H1 (cell line): ENCODE measurements at regions not wholly inside any gene's neighbourhood (a gene's known extent, or its start where the extent isn't known, plus 50 kb on each side); places are given as distances from the start of the nearest gene placed in this dataset.

ENCODE experiments used
- BCL11A ChIP-seq, 2 experiments: IDR thresholded peaks; one replicate each; pipeline ENCODE4 v1.6.1; 2011; ENCODE audit warnings: low read depth in 2 of 2, low read length in 2 of 2, mild to moderate bottlenecking in 2 of 2
- CHD7 ChIP-seq: fragments of 300-600 bp; sonication (generic); IDR thresholded peaks from 2 replicates; pipeline ENCODE4 v1.7.1; 2012; ENCODE audit warnings: low read length, moderate library complexity, mild to moderate bottlenecking, inconsistent platforms; ENCODE audit not compliant: insufficient replicate concordance
- CTBP2 ChIP-seq: IDR thresholded peaks from 2 replicates; pipeline ENCODE4 v1.7.0; 2011; ENCODE audit warnings: borderline replicate concordance, mild to moderate bottlenecking, moderate library complexity, mixed read lengths, low read length; ENCODE audit not compliant: insufficient read depth, insufficient read length
- EP300 ChIP-seq, 2 experiments: IDR thresholded peaks; 1 replicate in 1 of 2; 2 replicates in 1 of 2; pipeline ENCODE4 v1.6.1; 2011 to 2012; ENCODE audit warnings: low read depth in 2 of 2, low read length in 2 of 2, mild to moderate bottlenecking in 2 of 2, borderline replicate concordance in 1 of 2, inconsistent platforms in 1 of 2, moderate library complexity in 1 of 2
- HDAC6 ChIP-seq: IDR thresholded peaks from one replicate; pipeline ENCODE4 v1.7.1; 2012; ENCODE audit warnings: low read depth, mild to moderate bottlenecking, inconsistent platforms, low read length, moderate library complexity
- NANOG ChIP-seq: IDR thresholded peaks from 2 replicates; pipeline ENCODE4 v1.6.1; 2011; ENCODE audit warnings: low read length, low read depth, mild to moderate bottlenecking, inconsistent platforms; ENCODE audit not compliant: insufficient read depth, poor library complexity, severe bottlenecking
- RBBP5 ChIP-seq: IDR thresholded peaks from 2 replicates; pipeline ENCODE4 v1.7.1; 2012; ENCODE audit warnings: low read depth, mild to moderate bottlenecking, inconsistent platforms, low read length, moderate library complexity, borderline replicate concordance
- SAP30 ChIP-seq: fragments of 300-600 bp; sonication (generic); IDR thresholded peaks from 2 replicates; pipeline ENCODE4 v1.7.1; 2012; ENCODE audit warnings: low read length, moderate library complexity, mild to moderate bottlenecking, inconsistent platforms; ENCODE audit not compliant: insufficient read depth, insufficient replicate concordance
- SUZ12 ChIP-seq: fragments of 200-600 bp; sonication (generic); IDR thresholded peaks from 2 replicates; pipeline ENCODE4 v1.6.1; 2012; ENCODE audit warnings: mild to moderate bottlenecking, inconsistent platforms, low read length, moderate library complexity, mixed read lengths

GRCh38 chr13:109629737-109630136 lies 156.6 kb downstream of the IRS2 start (continued):
- no peak for TF ChIP-seq CHD7
- no peak for TF ChIP-seq EP300 (IDR thresholded peaks at IDR 0.05; ENCODE audit: borderline replicate concordance in 1 of 2, low read depth in 2 of 2, low read length in 2 of 2)
- TF ChIP-seq SUZ12, result no peak
- TF ChIP-seq HDAC6, result no peak
- no peak for TF ChIP-seq BCL11A (IDR thresholded peaks at IDR 0.05; ENCODE audit: low read depth in 2 of 2, low read length in 2 of 2)
- no peak for TF ChIP-seq SAP30
- no peak for TF ChIP-seq CTBP2
- TF ChIP-seq NANOG, result no peak
- TF ChIP-seq RBBP5, result no peak
